ENCODE measurements at regions not wholly inside any gene's neighbourhood (a gene's known extent, or its start where the extent isn't known, plus 50 kb on each side); places are given as distances from the start of the nearest gene placed in this dataset.

- no peaks in the 10 kb centered on the region for H3K27me3 ChIP-seq (ENCODE audit: insufficient read depth, low read length, poor library complexity, severe bottlenecking)
- H3K9me3 Mint-ChIP-seq, result peaks cover 0 to 5% (median 3%) of the 10 kb centered on the region in 5 donors
- no peaks in the 10 kb centered on the region for H3K4me1 ChIP-seq (ENCODE audit: insufficient read depth, low read length)
- H3K9me3 ChIP-seq (ENCODE audit: low read length), result no peaks in the 10 kb centered on the region
- H3K27me3 Mint-ChIP-seq, result no peaks in the 10 kb centered on the region
- no peak for DNase-seq
- no peak overlapping the region for H3K27ac Mint-ChIP-seq
- H3K4me3 Mint-ChIP-seq, result no peak overlapping the region
- no peak overlapping the region for H3K27ac ChIP-seq (ENCODE audit: low read depth, low read length)
- CTCF ChIA-PET, result no interaction called here
- no peaks in the 10 kb centered on the region for H3K36me3 Mint-ChIP-seq
- H3K36me3 ChIP-seq (ENCODE audit: insufficient read depth, low read length), result no peaks in the 10 kb centered on the region
- POLR2A ChIA-PET, result no interaction called here
- no peak overlapping the region for H3K4me3 ChIP-seq (ENCODE audit: low read length)
- H3K4me1 Mint-ChIP-seq, result no peaks in the 10 kb centered on the region
Measured at GRCh38 chr9:17863213-17863883, 284.5 kb downstream of the SH3GL2 start.

- H3K9me3 ChIP-seq (ENCODE audit: low read length), result no peaks in the 10 kb centered on the region
- CTCF ChIA-PET, result no interaction called here
- no peaks in the 10 kb centered on the region for H3K36me3 Mint-ChIP-seq
- H3K4me1 ChIP-seq (ENCODE audit: insufficient read depth, low read length), result no peaks in the 10 kb centered on the region
- H3K36me3 ChIP-seq (ENCODE audit: insufficient read depth, low read length), result no peaks in the 10 kb centered on the region
- DNase-seq, result no peak
- no peak overlapping the region for H3K4me3 Mint-ChIP-seq
- H3K9me3 Mint-ChIP-seq, result peaks cover 0 to 7% (median 3%) of the 10 kb centered on the region in 5 donors
- H3K4me3 ChIP-seq (ENCODE audit: low read length), result no peak overlapping the region
- H3K27me3 ChIP-seq (ENCODE audit: insufficient read depth, low read length, poor library complexity, severe bottlenecking), result no peaks in the 10 kb centered on the region
- H3K27ac ChIP-seq (ENCODE audit: low read depth, low read length), result no peak overlapping the region
- H3K27ac Mint-ChIP-seq, result no peak overlapping the region
- H3K4me1 Mint-ChIP-seq, result no peaks in the 10 kb centered on the region
- POLR2A ChIA-PET, result no interaction called here
- H3K27me3 Mint-ChIP-seq, result no peaks in the 10 kb centered on the region
Measured at GRCh38 chr9:17863924-17864323, 285.1 kb downstream of the SH3GL2 start.

- ChIA-PET POLR2A (interaction anchor here (0.6 kb wide), 1 partner anchor 115 kb away, joined by 3 read pairs; no protein-coding TSS in a partner anchor), CTCF (no interaction called here)
- no peak overlapping the region for H3K4me3 Mint-ChIP-seq
- Histone ChIP-seq H3K9me3 (ENCODE audit: low read length) (no peaks in the 10 kb centered on the region), H3K4me3 (ENCODE audit: low read length) (no peak overlapping the region), H3K27ac (ENCODE audit: low read depth, low read length) (no peak overlapping the region), H3K4me1 (ENCODE audit: insufficient read depth, low read length) (no peaks in the 10 kb centered on the region), H3K36me3 (ENCODE audit: insufficient read depth, low read length) (no peaks in the 10 kb centered on the region), H3K27me3 (ENCODE audit: insufficient read depth, low read length, poor library complexity, severe bottlenecking) (no peaks in the 10 kb centered on the region)
- no peak overlapping the region for H3K27ac Mint-ChIP-seq
- DNase-seq, result no peak
- peaks cover 0 to 7% (median 3%) of the 10 kb centered on the region in 5 donors for H3K9me3 Mint-ChIP-seq
- no peaks in the 10 kb centered on the region for H3K4me1 Mint-ChIP-seq
- no peaks in the 10 kb centered on the region for H3K27me3 Mint-ChIP-seq
- H3K36me3 Mint-ChIP-seq, result no peaks in the 10 kb centered on the region
Measured at GRCh38 chr9:17864951-17865350, 286.1 kb downstream of the SH3GL2 start.

- H3K27ac Mint-ChIP-seq, result no peak overlapping the region
- H3K27me3 Mint-ChIP-seq, result no peaks in the 10 kb centered on the region
- Histone ChIP-seq H3K9me3 (ENCODE audit: low read length) (no peaks in the 10 kb centered on the region), H3K36me3 (ENCODE audit: insufficient read depth, low read length) (no peaks in the 10 kb centered on the region), H3K27me3 (ENCODE audit: insufficient read depth, low read length, poor library complexity, severe bottlenecking) (no peaks in the 10 kb centered on the region), H3K4me3 (ENCODE audit: low read length) (no peak overlapping the region), H3K27ac (ENCODE audit: low read depth, low read length) (no peak overlapping the region), H3K4me1 (ENCODE audit: insufficient read depth, low read length) (no peaks in the 10 kb centered on the region)
- CTCF ChIA-PET, result no interaction called here
- H3K4me3 Mint-ChIP-seq, result no peak overlapping the region
- POLR2A ChIA-PET, result no interaction called here
- H3K36me3 Mint-ChIP-seq, result no peaks in the 10 kb centered on the region
- no peak for DNase-seq
- H3K4me1 Mint-ChIP-seq, result no peaks in the 10 kb centered on the region
- peaks cover 0 to 7% (median 3%) of the 10 kb centered on the region in 5 donors for H3K9me3 Mint-ChIP-seq
Measured at GRCh38 chr9:17865881-17866280, 287.0 kb downstream of the SH3GL2 start.

- H3K27me3 Mint-ChIP-seq, result no peaks in the 10 kb centered on the region
- Histone ChIP-seq H3K27ac (ENCODE audit: low read depth, low read length) (no peak overlapping the region), H3K27me3 (ENCODE audit: insufficient read depth, low read length, poor library complexity, severe bottlenecking) (no peaks in the 10 kb centered on the region), H3K9me3 (ENCODE audit: low read length) (no peaks in the 10 kb centered on the region), H3K4me1 (ENCODE audit: insufficient read depth, low read length) (no peaks in the 10 kb centered on the region), H3K4me3 (ENCODE audit: low read length) (no peak overlapping the region), H3K36me3 (ENCODE audit: insufficient read depth, low read length) (no peaks in the 10 kb centered on the region)
- H3K36me3 Mint-ChIP-seq, result no peaks in the 10 kb centered on the region
- H3K4me3 Mint-ChIP-seq, result no peak overlapping the region
- CTCF ChIA-PET, result no interaction called here
- H3K27ac Mint-ChIP-seq, result no peak overlapping the region
- H3K9me3 Mint-ChIP-seq, result peaks cover 2 to 12% (median 5%) of the 10 kb centered on the region in 5 donors
- no peak for DNase-seq
- POLR2A ChIA-PET, result no interaction called here
- no peaks in the 10 kb centered on the region for H3K4me1 Mint-ChIP-seq
Measured at GRCh38 chr9:17870722-17871121, 291.9 kb downstream of the SH3GL2 start.

- H3K4me3 ChIP-seq (ENCODE audit: low read length), result no peak overlapping the region
- H3K4me3 Mint-ChIP-seq, result no peak overlapping the region
- no peaks in the 10 kb centered on the region for H3K36me3 ChIP-seq (ENCODE audit: insufficient read depth, low read length)
- H3K9me3 Mint-ChIP-seq, result peaks cover 2 to 12% (median 5%) of the 10 kb centered on the region in 5 donors
- no peaks in the 10 kb centered on the region for H3K27me3 Mint-ChIP-seq
- ChIA-PET POLR2A (no interaction called here), CTCF (no interaction called here)
- H3K27ac Mint-ChIP-seq, result no peak overlapping the region
- no peaks in the 10 kb centered on the region for H3K4me1 ChIP-seq (ENCODE audit: insufficient read depth, low read length)
- no peaks in the 10 kb centered on the region for H3K4me1 Mint-ChIP-seq
- no peaks in the 10 kb centered on the region for H3K36me3 Mint-ChIP-seq
- no peaks in the 10 kb centered on the region for H3K27me3 ChIP-seq (ENCODE audit: insufficient read depth, low read length, poor library complexity, severe bottlenecking)
- H3K9me3 ChIP-seq (ENCODE audit: low read length), result no peaks in the 10 kb centered on the region
- H3K27ac ChIP-seq (ENCODE audit: low read depth, low read length), result no peak overlapping the region
- no peak for DNase-seq
Measured at GRCh38 chr9:17871213-17871890, 292.5 kb downstream of the SH3GL2 start.

- Histone ChIP-seq H3K4me3 (ENCODE audit: low read length) (no peak overlapping the region), H3K27ac (ENCODE audit: low read depth, low read length) (no peak overlapping the region), H3K27me3 (ENCODE audit: insufficient read depth, low read length, poor library complexity, severe bottlenecking) (no peaks in the 10 kb centered on the region), H3K36me3 (ENCODE audit: insufficient read depth, low read length) (no peaks in the 10 kb centered on the region), H3K9me3 (ENCODE audit: low read length) (no peaks in the 10 kb centered on the region), H3K4me1 (ENCODE audit: insufficient read depth, low read length) (no peaks in the 10 kb centered on the region)
- no peaks in the 10 kb centered on the region for H3K4me1 Mint-ChIP-seq
- DNase-seq, result no peak
- peaks cover 0 to 12% (median 4%) of the 10 kb centered on the region in 5 donors for H3K9me3 Mint-ChIP-seq
- no peak overlapping the region for H3K4me3 Mint-ChIP-seq
- H3K27me3 Mint-ChIP-seq, result peaks cover 0 to 1% of the 10 kb centered on the region in 2 donors
- no peaks in the 10 kb centered on the region for H3K36me3 Mint-ChIP-seq
- no peak overlapping the region for H3K27ac Mint-ChIP-seq
- ChIA-PET CTCF (no interaction called here), POLR2A (no interaction called here)
Measured at GRCh38 chr9:17875886-17876285, 297.0 kb downstream of the SH3GL2 start.

- H3K4me3 ChIP-seq (ENCODE audit: low read length), result no peak overlapping the region
- H3K9me3 ChIP-seq (ENCODE audit: low read length), result no peaks in the 10 kb centered on the region
- Mint-ChIP-seq H3K9me3 (peaks cover 0 to 9% (median 4%) of the 10 kb centered on the region in 5 donors), H3K27ac (no peak overlapping the region), H3K27me3 (peaks cover 0 to 1% of the 10 kb centered on the region in 2 donors), H3K36me3 (no peaks in the 10 kb centered on the region), H3K4me1 (no peaks in the 10 kb centered on the region), H3K4me3 (no peak overlapping the region)
- DNase-seq, result no peak
- CTCF ChIA-PET, result no interaction called here
- no peaks in the 10 kb centered on the region for H3K4me1 ChIP-seq (ENCODE audit: insufficient read depth, low read length)
- H3K27me3 ChIP-seq (ENCODE audit: insufficient read depth, low read length, poor library complexity, severe bottlenecking), result no peaks in the 10 kb centered on the region
- H3K27ac ChIP-seq (ENCODE audit: low read depth, low read length), result no peak overlapping the region
- POLR2A ChIA-PET, result no interaction called here
- H3K36me3 ChIP-seq (ENCODE audit: insufficient read depth, low read length), result no peaks in the 10 kb centered on the region
Measured at GRCh38 chr9:17876687-17877086, 297.8 kb downstream of the SH3GL2 start.
